H9 (cell line): ENCODE measurements at regions not wholly inside any gene's neighbourhood (a gene's known extent, or its start where the extent isn't known, plus 50 kb on each side); places are given as distances from the start of the nearest gene placed in this dataset.

ENCODE experiments used
- DNase-seq: peaks from one replicate; pipeline ENCODE4 v3.0.0-alpha.2; 2017
- H2AFZ ChIP-seq: one replicate; pipeline ENCODE4 v1.6.1; 2013; ENCODE audit warnings: mild to moderate bottlenecking, low read length, control low read depth, moderate library complexity
- H2AK5ac ChIP-seq: 2 replicates; pipeline ENCODE4 v1.6.1; 2013; ENCODE audit warnings: low read length, control low read depth, mixed read lengths; ENCODE audit not compliant: insufficient read length
- H2BK120ac ChIP-seq: one replicate; pipeline ENCODE4 v1.6.1; 2013; ENCODE audit warnings: low read depth, mild to moderate bottlenecking, low read length, control low read depth, inconsistent platforms; ENCODE audit not compliant: poor library complexity, severe bottlenecking
- H2BK12ac ChIP-seq: 2 replicates; pipeline ENCODE4 v1.6.1; 2013; ENCODE audit warnings: low read length, control low read depth, mixed read lengths, low read depth; ENCODE audit not compliant: insufficient read length
- H2BK15ac ChIP-seq: 2 replicates; pipeline ENCODE4 v1.6.1; 2013; ENCODE audit warnings: low read depth, low read length, control low read depth
- H2BK20ac ChIP-seq: one replicate; pipeline ENCODE4 v1.6.1; 2013; ENCODE audit warnings: low read depth, mild to moderate bottlenecking, low read length, control low read depth, inconsistent platforms; ENCODE audit not compliant: poor library complexity, severe bottlenecking
- H2BK5ac ChIP-seq: 2 replicates; pipeline ENCODE4 v1.6.1; 2013; ENCODE audit warnings: low read length, control low read depth, mixed read lengths; ENCODE audit not compliant: insufficient read length
- H3K14ac ChIP-seq: 2 replicates; pipeline ENCODE4 v1.6.1; 2013; ENCODE audit warnings: low read length, control low read depth; ENCODE audit not compliant: insufficient read depth
- H3K18ac ChIP-seq: 2 replicates; pipeline ENCODE4 v1.6.1; 2013; ENCODE audit warnings: low read depth, mild to moderate bottlenecking, mixed read lengths, low read length, control low read depth; ENCODE audit not compliant: insufficient read length
- H3K23ac ChIP-seq: 2 replicates; pipeline ENCODE4 v1.6.1; 2013; ENCODE audit warnings: low read length, control low read depth, mixed read lengths, low read depth; ENCODE audit not compliant: insufficient read length
- H3K23me2 ChIP-seq: 2 replicates; pipeline ENCODE4 v1.6.1; 2013; ENCODE audit warnings: low read depth, mild to moderate bottlenecking, mixed read lengths, low read length, control low read depth; ENCODE audit not compliant: insufficient read length, poor library complexity, severe bottlenecking
- H3K27ac ChIP-seq: 2 replicates; pipeline ENCODE4 v1.5.1; 2013; ENCODE audit warnings: low read length, control low read depth, mixed read lengths, low read depth; ENCODE audit not compliant: insufficient read length
- H3K27me3 ChIP-seq: 2 replicates; pipeline ENCODE4 v1.6.1; 2013; ENCODE audit warnings: low read length, control low read depth, inconsistent platforms; ENCODE audit not compliant: insufficient read depth
- H3K4ac ChIP-seq: 2 replicates; pipeline ENCODE4 v1.6.1; 2013; ENCODE audit warnings: low read depth, mild to moderate bottlenecking, control low read depth, inconsistent platforms, low read length, moderate library complexity
- H3K4me1 ChIP-seq: 2 replicates; pipeline ENCODE4 v1.6.1; 2013; ENCODE audit warnings: low read length, control low read depth, inconsistent platforms; ENCODE audit not compliant: insufficient read depth
- H3K4me2 ChIP-seq: 2 replicates; pipeline ENCODE4 v1.6.1; 2013; ENCODE audit warnings: low read length, control low read depth, mixed read lengths; ENCODE audit not compliant: insufficient read length, insufficient read depth
- H3K56ac ChIP-seq: 2 replicates; pipeline ENCODE4 v1.6.1; 2013; ENCODE audit warnings: low read depth, mild to moderate bottlenecking, mixed read lengths, low read length, control low read depth; ENCODE audit not compliant: insufficient read length
- H3K79me1 ChIP-seq: 2 replicates; pipeline ENCODE4 v1.6.1; 2013; ENCODE audit warnings: low read depth, mild to moderate bottlenecking, moderate library complexity, low read length, control low read depth, inconsistent platforms; ENCODE audit not compliant: insufficient read depth, poor library complexity, severe bottlenecking
- H3K79me2 ChIP-seq: 2 replicates; pipeline ENCODE4 v1.6.1; 2013; ENCODE audit warnings: low read length, control low read depth, inconsistent platforms; ENCODE audit not compliant: insufficient read depth
- H3K9ac ChIP-seq: 2 replicates; pipeline ENCODE4 v1.6.1; 2013; ENCODE audit warnings: low read length, control low read depth, mixed read lengths; ENCODE audit not compliant: insufficient read length; ENCODE audit errors: extremely low read depth
- H3K9me3 ChIP-seq: one replicate; pipeline ENCODE4 v1.6.1; 2013; ENCODE audit warnings: low read depth, low read length, inconsistent platforms; ENCODE audit not compliant: control insufficient read depth
- H3T11ph ChIP-seq: one replicate; pipeline ENCODE4 v1.6.1; 2013; ENCODE audit warnings: mild to moderate bottlenecking, low read length, control low read depth, inconsistent platforms
- H4K20me1 ChIP-seq: one replicate; pipeline ENCODE4 v1.6.1; 2013; ENCODE audit not compliant: control insufficient read depth, insufficient read length, insufficient read depth
- H4K5ac ChIP-seq: 2 replicates; pipeline ENCODE4 v1.6.1; 2013; ENCODE audit warnings: low read depth, mild to moderate bottlenecking, mixed read lengths, low read length, control low read depth; ENCODE audit not compliant: insufficient read length
- H4K8ac ChIP-seq: replicated peaks from 2 replicates; pipeline ENCODE4 v1.6.1; 2013; ENCODE audit warnings: low read length, control low read depth, mixed read lengths, low read depth; ENCODE audit not compliant: insufficient read length
- H4K91ac ChIP-seq: 2 replicates; pipeline ENCODE4 v1.6.1; 2013; ENCODE audit warnings: low read depth, mild to moderate bottlenecking, moderate library complexity, mixed read lengths, low read length, control low read depth; ENCODE audit not compliant: insufficient read length
- H3K27ac Mint-ChIP-seq, 3 experiments: 2 replicates in 2 of 3; 3 replicates in 1 of 3; pipeline ENCODE4 v1.8.0; 2020 to 2021; ENCODE audit warnings: mixed read lengths in 3 of 3, mild to moderate bottlenecking in 1 of 3, moderate library complexity in 1 of 3
- H3K27me3 Mint-ChIP-seq: 2 replicates; pipeline ENCODE4 v1.8.0; 2021; ENCODE audit warnings: low read depth, mild to moderate bottlenecking, moderate library complexity, mixed read lengths
- H3K36me3 Mint-ChIP-seq, 3 experiments: 2 replicates in 2 of 3; 3 replicates in 1 of 3; pipeline ENCODE4 v1.8.0; 2020 to 2021; ENCODE audit warnings: low read depth in 3 of 3, mixed read lengths in 3 of 3; ENCODE audit not compliant: insufficient read depth in 1 of 3
- H3K4me1 Mint-ChIP-seq, 2 experiments: 2 replicates each; pipeline ENCODE4 v1.8.0; 2020; ENCODE audit warnings: mixed read lengths in 2 of 2
- H3K4me3 Mint-ChIP-seq, 2 experiments: 2 replicates in 1 of 2; 3 replicates in 1 of 2; pipeline ENCODE4 v1.8.0; 2020 to 2021; ENCODE audit warnings: mild to moderate bottlenecking in 2 of 2, mixed read lengths in 2 of 2, moderate library complexity in 1 of 2
- H3K9me3 Mint-ChIP-seq, 2 experiments: 2 replicates in 1 of 2; 3 replicates in 1 of 2; pipeline ENCODE4 v1.8.0; 2020; ENCODE audit warnings: mild to moderate bottlenecking in 2 of 2, mixed read lengths in 2 of 2, moderate library complexity in 1 of 2
- TF ChIP-seq, protein P1 (sequence below): fragments of 200-600 bp; sonication (generic); conservative IDR thresholded peaks from 3 replicates; pipeline ENCODE4 v1.8.0; 2021; ENCODE audit warnings: antibody characterized with exemption, mild to moderate bottlenecking

DNA sequence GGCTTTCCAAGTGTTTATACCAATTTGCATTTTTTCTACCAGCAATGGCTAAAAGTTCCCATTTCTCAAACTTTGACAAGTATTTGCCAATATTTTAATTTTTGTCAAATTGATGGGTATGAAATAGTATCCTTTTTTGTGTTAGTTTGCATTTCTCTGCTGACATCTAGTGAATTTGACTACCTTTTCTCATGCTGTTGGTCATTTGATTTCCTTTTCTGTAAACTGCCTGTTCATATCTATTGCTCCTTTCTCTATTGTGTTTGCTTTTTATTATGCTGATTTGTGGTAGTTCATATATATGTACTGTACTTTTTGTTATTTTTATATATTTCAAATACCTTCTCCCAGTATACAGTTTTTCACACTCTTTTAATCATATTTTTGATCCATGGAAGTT, 149.4 kb downstream of the PMAIP1 start:
- Histone ChIP-seq H2BK120ac (no peak overlapping the region), H3K18ac (no peak overlapping the region), H2AK5ac (no peak overlapping the region), H2BK20ac (no peak overlapping the region), H2BK12ac (no peak overlapping the region), H3K79me2 (no peaks in the 10 kb centered on the region), H3K4ac (no peak overlapping the region), H4K20me1 (no peaks in the 10 kb centered on the region), H3K27ac (no peak overlapping the region), H3T11ph (no peak overlapping the region), H3K9ac (no peak overlapping the region), H4K91ac (no peak overlapping the region), H3K9me3 (no peaks in the 10 kb centered on the region), H3K4me2 (no peak overlapping the region), H2BK5ac (no peak overlapping the region), H3K79me1 (no peaks in the 10 kb centered on the region), H3K56ac (no peak overlapping the region), H4K8ac (no peak overlapping the region), H3K14ac (no peak overlapping the region), H2BK15ac (no peak overlapping the region), H3K27me3 (no peaks in the 10 kb centered on the region), H4K5ac (no peak overlapping the region), H3K23ac (no peak overlapping the region), H3K4me1 (0 out of 2 replicates have a peak, but pooled peaks cover 2% of the 10 kb centered on the region), H2AFZ (no peak overlapping the region), H3K23me2 (no peaks in the 10 kb centered on the region)
- peaks cover 3 to 8% of the 10 kb centered on the region in 2 experiments; a peak in 3 of 4 replicates for H3K4me1 Mint-ChIP-seq
- no peaks in the 10 kb centered on the region for H3K27me3 Mint-ChIP-seq
- H3K27ac Mint-ChIP-seq, result no peak overlapping the region
- TF ChIP-seq, protein P1, sequence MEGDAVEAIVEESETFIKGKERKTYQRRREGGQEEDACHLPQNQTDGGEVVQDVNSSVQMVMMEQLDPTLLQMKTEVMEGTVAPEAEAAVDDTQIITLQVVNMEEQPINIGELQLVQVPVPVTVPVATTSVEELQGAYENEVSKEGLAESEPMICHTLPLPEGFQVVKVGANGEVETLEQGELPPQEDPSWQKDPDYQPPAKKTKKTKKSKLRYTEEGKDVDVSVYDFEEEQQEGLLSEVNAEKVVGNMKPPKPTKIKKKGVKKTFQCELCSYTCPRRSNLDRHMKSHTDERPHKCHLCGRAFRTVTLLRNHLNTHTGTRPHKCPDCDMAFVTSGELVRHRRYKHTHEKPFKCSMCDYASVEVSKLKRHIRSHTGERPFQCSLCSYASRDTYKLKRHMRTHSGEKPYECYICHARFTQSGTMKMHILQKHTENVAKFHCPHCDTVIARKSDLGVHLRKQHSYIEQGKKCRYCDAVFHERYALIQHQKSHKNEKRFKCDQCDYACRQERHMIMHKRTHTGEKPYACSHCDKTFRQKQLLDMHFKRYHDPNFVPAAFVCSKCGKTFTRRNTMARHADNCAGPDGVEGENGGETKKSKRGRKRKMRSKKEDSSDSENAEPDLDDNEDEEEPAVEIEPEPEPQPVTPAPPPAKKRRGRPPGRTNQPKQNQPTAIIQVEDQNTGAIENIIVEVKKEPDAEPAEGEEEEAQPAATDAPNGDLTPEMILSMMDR, result no peak
- peaks cover 0 to 4% (median 2%) of the 10 kb centered on the region in 3 experiments; a peak in 3 of 7 replicates for H3K36me3 Mint-ChIP-seq
- peaks cover 0 to 11% of the 10 kb centered on the region in 2 experiments; a peak in 1 of 5 replicates for H3K9me3 Mint-ChIP-seq
- H3K4me3 Mint-ChIP-seq, result no peak overlapping the region
- no peak for DNase-seq
